ENCODE measurements at regions not wholly inside any gene's neighbourhood (a gene's known extent, or its start where the extent isn't known, plus 50 kb on each side); places are given as distances from the start of the nearest gene placed in this dataset.

DNA sequence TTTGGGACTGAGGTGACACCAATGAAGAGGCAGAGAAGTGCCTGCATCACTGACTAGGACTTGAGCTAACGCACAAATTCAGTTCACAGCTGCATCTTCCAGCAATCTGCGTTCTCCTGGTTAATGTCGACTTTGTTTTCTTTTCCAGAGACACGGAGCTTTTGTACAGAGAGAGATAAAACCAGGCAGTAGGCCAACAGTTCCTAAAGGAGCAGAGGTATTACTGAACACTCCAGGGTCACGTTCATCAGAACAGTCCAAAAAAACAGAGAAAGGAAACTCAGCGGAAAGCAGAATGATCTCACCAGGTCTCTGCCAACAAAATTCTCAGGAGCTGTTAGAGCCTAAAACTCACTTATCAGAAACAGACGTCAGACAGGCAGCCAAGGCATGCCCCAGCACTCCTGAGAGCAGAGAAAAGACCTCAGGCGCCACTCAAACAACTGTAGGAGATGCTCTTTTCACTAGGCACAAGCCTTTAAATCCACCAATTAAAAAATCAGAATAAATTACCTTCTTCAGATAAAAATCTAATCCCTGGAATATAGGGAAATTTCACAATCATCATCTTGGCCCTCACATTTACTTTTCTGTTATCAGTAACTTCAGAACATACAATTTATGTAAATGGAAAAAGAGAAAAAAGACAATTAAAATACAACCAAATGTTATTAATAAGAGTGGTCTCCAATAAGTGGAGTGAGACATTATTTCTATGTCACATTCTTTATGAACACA, 95.9 kb upstream of the SPTBN1 start:
- peak; percentile 55 for DNase-seq (ENCODE audit: low read depth)

DNA sequence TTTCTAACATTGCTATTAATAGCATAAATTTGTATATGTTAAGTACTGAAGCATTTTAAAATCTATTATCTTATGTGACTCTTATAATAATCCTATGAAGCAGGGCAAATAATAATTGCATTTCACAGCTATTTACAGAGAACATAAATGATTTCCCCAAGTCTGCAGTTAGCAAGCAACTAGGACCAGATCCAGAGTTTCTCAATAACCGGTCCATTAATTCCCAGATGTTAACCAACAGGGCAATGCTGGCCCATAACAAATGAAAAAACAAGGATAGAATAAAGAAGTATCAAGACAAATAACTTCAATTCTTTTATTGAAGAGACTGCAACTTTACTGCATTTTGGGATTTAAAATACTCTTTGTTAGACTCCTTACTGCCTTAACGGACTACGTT, 91.7 kb upstream of the SPTBN1 start:
- DNase-seq (ENCODE audit: low read depth), result no peak

DNA sequence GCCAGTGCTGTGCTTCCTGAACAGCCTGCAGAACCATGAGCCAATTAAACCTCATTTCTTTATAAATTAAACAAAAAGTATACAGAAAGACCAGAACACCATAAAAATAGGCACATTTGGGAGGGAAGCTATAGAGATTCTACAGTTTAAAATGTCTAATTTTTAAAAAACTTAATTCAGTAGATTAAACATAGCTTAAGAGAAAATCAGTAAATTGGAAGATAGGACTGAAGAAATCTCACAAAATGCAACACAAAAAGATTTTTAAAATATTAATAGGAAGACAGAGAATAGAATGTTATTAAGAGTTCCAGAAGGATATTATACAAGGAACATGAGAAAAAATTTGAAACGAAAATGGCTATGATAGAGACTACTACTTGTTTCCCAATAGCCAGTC, 90.5 kb upstream of the SPTBN1 start:
- DNase-seq (ENCODE audit: low read depth), result no peak

DNA sequence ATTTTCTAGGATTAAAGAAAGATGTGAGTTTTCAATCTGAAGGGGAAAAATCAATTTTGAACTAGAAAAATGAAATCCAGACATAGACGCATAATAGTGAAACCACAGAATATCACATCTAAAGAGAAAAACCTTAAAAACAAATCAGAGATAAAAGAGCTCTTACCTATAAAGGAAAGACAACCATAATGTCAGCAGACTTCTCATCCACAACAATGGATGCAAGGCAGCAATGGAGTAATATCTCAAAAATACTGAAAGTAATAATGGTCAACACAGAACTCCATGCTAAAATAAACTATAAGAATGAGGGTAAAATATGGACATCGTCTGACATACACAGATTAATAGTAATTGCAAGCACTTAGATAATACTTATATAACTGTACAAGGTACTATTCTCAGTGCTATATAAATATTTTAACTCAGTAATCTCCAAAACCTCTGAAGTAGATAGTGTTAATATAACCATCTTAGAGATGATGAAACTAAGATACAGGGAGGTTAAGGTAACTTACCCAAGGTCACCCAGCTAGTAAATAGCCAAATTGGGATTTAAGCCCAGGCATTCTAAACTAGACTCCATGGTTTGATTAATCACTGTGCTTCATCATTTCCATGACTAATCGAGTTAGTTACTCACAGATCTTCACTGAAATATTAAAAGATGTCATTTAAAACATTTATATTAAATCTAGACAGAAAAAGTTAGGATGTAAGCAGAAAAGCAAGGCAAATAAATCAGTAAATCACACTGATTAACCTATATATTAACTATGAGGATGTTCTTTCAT, 89.4 kb upstream of the SPTBN1 start:
- DNase-seq (ENCODE audit: low read depth), result peak; percentile 41

DNA sequence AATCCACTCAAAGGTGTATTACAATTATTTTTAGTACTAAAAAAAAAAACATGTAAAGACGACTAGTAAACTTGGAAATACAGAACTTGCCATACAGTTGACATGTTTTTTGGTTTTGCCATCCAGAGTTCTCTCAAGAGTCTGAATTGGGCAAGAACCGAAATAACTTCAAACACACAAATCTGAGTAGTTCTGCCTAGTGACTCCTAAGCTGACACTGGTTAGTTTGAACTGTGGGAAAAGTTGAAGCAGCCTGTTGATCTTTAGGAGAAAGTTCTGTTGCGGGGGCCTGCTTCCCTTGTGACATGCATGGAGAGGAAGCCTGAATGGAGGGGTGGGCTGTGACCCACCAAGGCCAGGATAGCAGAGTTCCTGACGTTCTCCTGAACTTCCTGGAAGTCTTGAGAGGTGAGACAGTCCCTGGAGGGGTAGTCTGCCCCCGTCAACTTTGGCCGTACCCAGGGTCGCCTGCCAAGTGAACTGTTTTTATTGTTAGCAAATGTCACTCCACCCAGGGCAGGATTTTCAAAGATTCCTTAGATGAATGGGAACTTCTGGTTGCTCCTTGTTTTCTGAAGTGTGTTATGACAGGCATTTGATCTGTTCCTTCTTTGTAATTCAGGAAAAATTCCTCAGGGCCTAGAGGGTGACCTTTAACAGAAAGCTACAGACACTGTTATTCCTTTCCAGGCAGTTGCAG, 85.6 kb upstream of the SPTBN1 start:
- DNase-seq (ENCODE audit: low read depth), result no peak

DNA sequence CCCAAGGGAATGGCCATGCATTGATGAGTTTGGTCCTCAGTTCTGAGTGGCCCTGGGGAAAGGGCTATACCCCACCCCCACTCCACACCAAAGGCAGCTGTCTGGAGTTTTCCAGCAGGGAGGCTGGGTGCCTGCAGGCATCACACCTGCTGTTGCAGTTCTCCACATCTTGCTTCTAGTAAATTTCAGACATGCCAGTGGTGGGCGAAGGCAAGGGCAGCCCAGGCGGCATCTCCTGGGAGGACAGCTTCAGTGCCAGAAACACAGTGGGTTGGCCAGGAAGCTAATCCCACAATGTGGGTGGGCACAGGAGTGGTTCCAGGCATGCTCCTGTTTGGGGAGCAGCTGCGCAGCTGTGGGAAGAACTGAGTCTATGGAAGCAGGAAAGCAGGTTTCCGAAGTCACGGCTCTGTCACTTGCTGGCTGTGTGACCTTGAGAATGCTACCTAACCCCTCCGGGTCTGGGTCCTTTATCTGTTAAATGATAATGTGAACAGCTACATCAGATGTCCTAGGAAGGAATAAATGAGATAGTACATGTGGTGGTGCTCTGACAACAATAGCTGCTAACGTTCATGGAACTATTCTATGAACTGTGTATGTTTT, 84.6 kb upstream of the SPTBN1 start:
- no peak for DNase-seq (ENCODE audit: low read depth)

DNA sequence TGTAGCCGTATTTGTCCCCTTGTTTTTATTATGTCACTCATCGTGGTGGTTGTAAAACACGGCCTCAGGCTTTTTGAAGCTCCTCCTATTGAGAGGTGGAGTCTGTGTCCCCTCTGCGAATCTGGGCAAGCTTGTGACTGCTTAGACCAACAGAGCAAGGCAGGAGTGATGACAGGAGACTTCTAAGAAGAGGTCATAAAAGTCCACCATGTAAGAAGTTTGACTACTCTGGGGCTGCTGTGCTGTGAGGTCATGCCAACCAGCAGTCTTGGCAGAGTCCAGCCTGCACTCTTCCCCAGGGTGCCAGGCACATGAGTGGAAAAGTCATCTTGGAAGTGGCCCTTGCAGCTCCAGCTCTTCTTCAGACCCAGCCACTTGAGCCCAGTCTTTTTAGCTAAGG, 83.8 kb upstream of the SPTBN1 start:
- DNase-seq (ENCODE audit: low read depth), result no peak

DNA sequence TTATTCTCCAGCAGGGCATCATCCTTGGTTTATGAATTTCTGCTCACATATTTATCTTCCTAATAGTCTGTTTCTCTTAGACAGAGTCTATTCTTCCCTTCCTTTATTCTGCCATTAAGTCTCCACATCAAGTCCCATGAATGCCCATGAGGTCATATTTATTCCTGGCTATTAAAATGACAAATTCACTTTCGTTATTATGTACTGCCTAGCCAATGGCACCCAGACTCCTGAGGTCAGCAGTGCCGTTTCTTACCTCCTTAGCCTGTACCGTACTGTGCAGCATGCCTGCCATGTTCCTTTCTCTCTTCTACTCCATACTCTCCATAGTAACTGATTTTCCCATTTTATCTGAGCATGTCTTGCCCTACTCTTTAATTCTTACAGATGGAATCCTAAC, 82.3 kb upstream of the SPTBN1 start:
- no peak for DNase-seq (ENCODE audit: low read depth)

DNA sequence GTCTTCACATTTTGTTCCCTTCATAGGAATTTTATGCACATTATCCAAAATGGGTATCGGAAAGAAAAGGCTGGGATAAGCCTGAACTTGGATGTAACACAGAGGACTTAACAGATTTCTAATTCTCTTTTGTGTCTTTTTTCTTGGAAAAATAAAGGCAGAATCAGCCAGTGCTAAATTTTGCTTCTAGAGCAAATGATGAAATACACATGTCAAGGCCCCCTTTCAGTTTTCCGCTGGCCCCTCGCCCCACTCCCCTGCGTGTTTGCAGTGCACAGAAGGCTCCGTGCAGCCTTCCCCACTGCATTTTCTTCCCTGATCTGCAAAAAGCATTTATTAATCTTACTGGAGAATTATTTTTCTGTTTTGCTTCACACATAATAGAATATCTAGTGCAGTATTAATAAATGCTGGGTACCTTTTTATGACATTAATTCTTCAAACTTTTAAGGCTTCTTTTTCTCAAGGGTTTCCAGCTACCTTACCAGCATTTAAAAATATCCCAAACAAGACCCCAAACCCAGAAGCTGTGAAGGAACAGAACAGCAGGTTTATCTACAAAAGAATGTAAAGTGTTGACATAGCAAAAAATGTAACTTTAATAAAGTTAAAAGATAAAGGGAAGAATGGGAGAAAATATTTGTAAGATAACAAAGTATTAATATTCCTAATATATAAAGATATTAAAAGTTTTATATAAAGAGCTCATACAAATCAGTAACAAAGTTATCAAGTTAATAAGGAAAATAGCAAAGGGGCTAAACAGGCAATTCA, 81.3 kb upstream of the SPTBN1 start:
- DNase-seq (ENCODE audit: low read depth), result no peak

DNA sequence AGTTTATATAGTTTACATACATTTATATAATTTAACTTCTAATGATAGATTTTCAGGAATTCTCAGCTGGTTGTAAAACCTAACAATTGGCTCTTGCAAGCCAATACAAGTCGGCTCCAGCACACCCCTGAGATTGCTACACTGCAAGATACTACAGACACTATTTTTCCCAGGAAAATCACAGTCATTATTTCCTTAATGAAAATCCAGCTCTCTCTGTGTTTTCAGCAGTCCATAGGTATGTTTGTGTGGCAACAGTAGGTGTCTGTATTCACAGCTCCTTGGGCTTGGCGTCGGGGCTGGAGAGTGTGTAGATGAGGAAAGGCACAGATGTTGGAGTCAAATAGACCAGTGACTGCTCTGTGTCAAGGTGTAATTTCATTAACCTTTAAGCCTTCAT, 78.7 kb upstream of the SPTBN1 start:
- no peak for DNase-seq (ENCODE audit: low read depth)

DNA sequence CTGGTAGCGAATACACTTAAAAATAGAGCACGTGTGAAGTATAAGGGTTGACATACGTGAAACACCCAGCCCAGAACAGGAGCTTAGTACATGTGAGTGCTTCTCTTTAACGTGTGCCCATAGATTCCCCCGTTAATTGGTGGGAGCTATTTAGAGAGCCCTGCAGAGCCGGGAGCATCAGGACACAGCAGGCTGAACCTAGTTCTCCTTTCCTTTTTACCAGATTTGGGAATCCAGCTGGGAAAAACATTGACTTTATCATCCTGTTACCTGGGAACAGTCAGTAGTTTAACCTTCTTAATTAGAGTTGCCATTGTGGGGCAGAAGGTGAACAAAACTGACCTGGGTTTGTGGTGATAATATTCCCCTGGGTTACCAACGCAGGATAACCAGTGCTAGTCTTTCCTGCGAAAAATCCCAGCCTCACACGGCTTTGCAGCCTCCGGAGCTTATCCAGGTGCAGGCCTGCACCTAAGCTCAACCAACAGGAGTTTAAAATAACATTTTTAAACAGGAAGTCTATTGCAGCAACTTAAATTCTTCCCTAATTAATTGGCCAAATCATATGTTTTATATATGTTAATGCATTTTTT, 78.1 kb upstream of the SPTBN1 start:
- DNase-seq (ENCODE audit: low read depth), result no peak

DNA sequence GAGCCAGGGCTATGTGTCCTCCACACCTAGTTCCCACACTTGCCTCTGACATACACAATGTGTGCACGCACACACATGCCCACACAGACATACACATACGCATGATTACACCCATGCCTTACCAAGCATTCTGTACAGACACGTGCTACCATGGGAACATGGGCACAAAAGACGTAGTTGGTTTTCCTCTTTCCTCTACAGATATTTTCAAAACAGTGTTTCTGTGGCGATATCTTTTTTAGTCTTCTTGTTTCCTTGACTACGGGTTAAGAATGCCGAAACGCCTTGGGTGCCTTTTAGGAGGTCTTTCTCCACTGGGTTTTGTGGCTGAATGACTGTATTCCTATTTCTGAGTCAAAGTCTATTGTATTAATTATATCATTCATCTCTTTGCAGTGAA, 75.5 kb upstream of the SPTBN1 start:
- DNase-seq (ENCODE audit: low read depth), result peak; percentile 14

DNA sequence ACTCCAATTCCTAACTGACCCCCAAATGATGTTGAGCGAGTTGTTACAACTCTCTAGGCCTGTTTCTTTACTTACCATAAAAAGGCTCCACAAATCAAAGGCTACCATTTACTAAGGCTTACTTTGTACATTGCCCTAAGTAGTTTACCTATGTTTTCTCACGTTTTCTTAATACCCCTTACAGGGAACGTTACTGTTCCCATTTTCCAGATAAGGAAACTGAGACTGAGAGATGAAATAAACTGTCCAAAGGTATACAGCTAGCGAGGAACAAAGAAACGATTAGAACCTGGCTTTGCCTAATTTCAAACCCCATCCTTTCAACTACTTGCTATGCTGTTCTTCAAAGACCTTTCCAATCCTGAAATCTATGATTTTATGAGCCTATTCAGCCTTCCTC, 74.8 kb upstream of the SPTBN1 start:
- no peak for DNase-seq (ENCODE audit: low read depth)

DNA sequence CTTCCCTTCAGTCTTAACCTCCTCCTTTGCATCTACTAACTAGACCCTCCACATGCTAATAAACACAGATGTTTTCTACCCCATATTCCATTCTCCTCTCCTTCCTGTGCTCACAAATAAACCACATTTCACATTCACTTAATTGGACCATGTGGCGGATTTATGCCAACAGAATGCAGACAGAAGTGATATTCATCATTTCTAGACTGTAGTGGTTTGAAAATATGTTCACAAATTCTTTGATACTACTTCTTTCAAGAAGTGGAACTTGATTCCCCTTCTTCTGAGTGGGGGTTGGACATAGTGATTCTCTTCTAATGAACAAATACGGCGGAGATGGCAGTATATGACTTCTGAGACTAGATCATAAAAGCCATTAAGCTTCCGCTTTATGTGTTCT, 73.5 kb upstream of the SPTBN1 start:
- DNase-seq (ENCODE audit: low read depth), result no peak

DNA sequence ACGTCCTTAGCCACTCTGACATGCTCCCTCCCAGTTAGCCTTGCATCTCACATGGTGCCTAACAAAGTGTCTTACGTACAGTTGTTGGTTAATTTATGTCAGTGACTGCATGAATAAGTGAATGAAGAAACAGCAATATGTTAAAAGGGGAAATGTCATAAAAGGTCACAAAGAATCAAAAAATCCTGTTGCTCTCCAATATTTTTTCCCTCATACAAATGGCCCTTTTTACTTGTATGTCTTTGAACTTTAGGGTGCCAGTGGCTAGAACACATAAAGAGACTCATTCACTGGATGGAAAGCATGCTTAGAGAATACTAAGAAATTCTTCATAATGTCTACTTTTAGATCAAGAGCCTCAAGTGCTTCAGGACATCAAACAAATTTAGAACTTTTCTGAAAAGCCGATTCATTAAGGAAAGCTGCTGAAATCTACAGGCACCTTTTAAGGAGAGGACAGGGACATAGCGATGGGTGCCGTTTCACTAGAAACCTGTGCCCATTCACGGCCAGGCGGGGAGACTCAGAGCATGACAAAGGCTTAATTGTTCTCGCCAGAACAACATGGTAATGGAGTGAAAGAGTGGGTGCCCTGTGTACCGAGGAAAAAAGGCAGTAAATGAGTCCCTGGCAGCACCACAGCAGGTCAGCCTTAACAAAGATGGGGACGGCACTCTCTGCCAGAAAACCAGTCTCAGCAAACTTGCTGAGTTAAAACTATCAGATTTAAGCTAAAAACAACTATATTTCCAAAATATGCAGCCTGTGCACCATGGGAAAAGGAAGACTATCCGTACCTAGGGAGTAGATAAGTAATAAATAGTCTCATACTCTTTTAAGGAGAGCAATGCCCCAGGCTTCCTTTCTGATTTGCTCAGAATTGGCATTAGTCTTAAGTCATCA, 71.6 kb upstream of the SPTBN1 start:
- DNase-seq (ENCODE audit: low read depth), result no peak

DNA sequence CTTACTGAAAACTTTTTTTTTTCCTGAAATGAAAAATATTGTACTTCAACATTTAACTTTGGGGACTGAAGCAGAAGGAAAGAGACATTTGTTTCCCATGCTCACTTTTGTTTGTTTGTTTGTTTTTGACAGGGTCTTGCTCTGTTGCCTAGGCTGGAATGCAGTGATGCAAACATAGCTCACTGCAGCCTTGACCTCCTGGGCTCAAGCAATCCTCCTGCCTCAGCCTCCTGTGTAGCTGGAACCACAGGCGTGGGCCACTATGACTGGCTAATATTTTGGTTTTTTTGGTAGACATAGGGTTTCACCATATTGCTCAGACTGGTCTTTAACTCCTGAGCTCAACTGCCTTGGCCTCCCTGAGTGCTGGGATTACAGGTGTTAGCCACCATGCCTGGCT, 70.9 kb upstream of the SPTBN1 start:
- no peak for DNase-seq (ENCODE audit: low read depth)

DNA sequence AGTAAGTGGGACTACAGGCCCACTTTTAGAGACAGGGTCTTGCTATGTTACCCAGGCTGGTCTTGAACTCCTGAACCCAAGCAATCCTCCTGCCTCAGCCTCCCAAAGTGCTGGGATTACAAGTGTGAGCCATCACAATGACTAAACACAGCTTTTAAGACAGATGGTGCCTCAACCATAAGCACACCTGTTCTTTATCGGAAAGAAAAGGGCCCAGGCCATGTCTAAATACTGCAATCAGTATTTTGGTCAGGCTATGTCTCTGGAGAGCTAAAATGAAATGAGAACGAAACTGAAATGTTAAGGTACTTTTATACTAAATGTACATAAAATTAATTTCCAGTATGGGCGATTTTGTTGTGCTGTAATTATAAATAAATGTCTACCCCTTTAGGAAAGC, 69.5 kb upstream of the SPTBN1 start:
- no peak for DNase-seq (ENCODE audit: low read depth)

DNA sequence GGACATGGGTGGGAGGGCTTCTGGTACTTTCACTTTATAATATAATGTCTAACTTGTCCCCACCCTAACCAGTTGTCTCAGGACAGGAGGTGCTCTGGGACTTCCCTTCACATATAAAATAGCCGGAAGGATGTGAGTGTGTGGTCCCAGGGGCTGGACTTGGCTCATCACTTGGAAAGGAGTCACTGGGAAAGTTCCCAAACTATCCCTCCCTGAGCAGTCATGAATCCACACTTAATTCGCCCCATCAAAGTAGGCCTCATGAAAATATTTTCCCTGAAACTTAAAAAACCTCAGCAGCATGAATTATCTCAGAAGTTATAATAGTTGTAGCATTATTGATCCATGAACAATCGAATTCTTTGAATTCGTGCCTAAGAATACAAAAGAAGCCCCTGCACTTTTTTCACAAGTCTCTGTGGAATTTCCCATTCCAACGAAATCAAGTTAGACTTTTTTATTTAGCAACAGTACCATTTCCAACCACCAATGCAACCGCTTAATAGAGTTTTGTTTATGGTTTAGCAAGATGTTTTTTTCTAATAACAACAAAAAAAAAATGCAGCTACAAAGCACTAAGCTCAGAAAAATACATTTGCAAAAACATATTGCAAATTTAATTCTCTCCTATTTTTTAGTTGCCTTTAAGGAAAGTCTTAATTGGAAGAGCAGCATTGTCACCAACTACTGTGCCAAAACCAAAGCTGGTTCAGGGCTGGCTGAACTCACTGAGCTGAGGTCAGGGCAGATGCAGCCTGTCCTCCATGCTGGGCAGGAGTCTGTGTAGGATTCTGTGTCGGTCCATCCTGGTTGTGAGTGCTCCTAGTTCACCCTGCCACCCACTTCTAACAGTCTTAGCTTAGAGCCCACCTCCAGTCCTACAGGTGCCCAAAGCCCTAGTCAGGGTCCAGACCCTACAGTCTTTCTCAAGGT, 68.8 kb upstream of the SPTBN1 start:
- no peak for DNase-seq (ENCODE audit: low read depth)

DNA sequence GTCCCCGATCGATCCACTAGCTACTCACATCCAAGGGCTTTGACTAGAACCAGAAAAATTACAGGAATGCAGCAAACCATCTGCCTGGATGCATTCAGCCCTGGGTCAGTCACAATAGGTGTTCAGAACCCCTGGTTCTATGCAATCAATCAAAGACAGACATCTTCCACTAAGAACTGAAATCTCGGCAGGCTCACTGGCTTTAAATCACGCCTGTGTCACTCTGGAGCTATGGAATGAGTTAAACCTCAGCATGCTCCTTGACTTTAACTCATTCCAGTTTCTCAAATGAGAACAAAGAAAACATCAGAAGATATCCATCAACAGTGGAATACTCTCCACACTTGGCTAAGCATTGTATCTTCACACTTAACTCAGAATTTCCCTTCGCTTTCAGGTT, 68.1 kb upstream of the SPTBN1 start:
- DNase-seq (ENCODE audit: low read depth), result no peak

Data from M059J (cell line).